GM19438 (cell line): ENCODE measurements at regions not wholly inside any gene's neighbourhood (a gene's known extent, or its start where the extent isn't known, plus 50 kb on each side); places are given as distances from the start of the nearest gene placed in this dataset.
"Not testable (repeated sequence)": the region's sequence is repeated elsewhere in the genome, so short reads cannot be mapped to it uniquely, and the experiment has no call there.

Source experiments
- ATAC-seq: cut with Tn5 transposase; IDR thresholded peaks from one replicate; pipeline ENCODE4 v1.9.1; 2021; ENCODE audit warnings: low read depth; ENCODE audit not compliant: unreplicated experiment

- no peak for ATAC-seq
Measured at GRCh38 chr12:18794000-18794399, 56.1 kb downstream of the CAPZA3 start.

- no peak for ATAC-seq
Measured at GRCh38 chr12:18797604-18798003, 59.7 kb downstream of the CAPZA3 start.

GRCh38 chr12:18798535-18799361, 60.8 kb downstream of the CAPZA3 start:
- ATAC-seq, result no peak

- ATAC-seq, result no peak
Measured at GRCh38 chr12:18799561-18799960, 61.6 kb downstream of the CAPZA3 start.

GRCh38 chr12:18805516-18806248, 67.8 kb downstream of the CAPZA3 start:
- no peak for ATAC-seq

- ATAC-seq, result no peak
Measured at GRCh38 chr12:18807714-18808113, 69.8 kb downstream of the CAPZA3 start.

GRCh38 chr12:18808221-18808620, 70.3 kb downstream of the CAPZA3 start:
- no peak for ATAC-seq

- no peak for ATAC-seq
Measured at GRCh38 chr12:18810537-18811253, 72.8 kb downstream of the CAPZA3 start.

- ATAC-seq, result no peak
Measured at GRCh38 chr12:18811273-18811672, 73.4 kb downstream of the CAPZA3 start.

GRCh38 chr12:18813753-18814152, 75.8 kb downstream of the CAPZA3 start:
- ATAC-seq, result no peak

GRCh38 chr12:18818579-18819268, 80.8 kb downstream of the CAPZA3 start:
- ATAC-seq, result no peak

- no peak for ATAC-seq
Measured at GRCh38 chr12:18819484-18819883, 81.6 kb downstream of the CAPZA3 start.

- no peak for ATAC-seq
Measured at GRCh38 chr12:18823461-18823860, 85.5 kb downstream of the CAPZA3 start.

- ATAC-seq, result no peak
Measured at GRCh38 chr12:18824287-18824686, 86.4 kb downstream of the CAPZA3 start.

GRCh38 chr12:18825138-18825537, 87.2 kb downstream of the CAPZA3 start:
- ATAC-seq, result no peak

GRCh38 chr12:18827913-18828312, 90.0 kb downstream of the CAPZA3 start:
- ATAC-seq, result no peak

GRCh38 chr12:18828483-18828882, 90.6 kb downstream of the CAPZA3 start:
- no peak for ATAC-seq

GRCh38 chr12:18828987-18829386, 91.1 kb downstream of the CAPZA3 start:
- ATAC-seq, result no peak

- not testable (repeated sequence) for ATAC-seq
Measured at GRCh38 chr12:18832932-18833331, 95.0 kb downstream of the CAPZA3 start.

- no peak for ATAC-seq
Measured at GRCh38 chr12:18837025-18837424, 99.1 kb downstream of the CAPZA3 start.

- ATAC-seq, result no peak
Measured at GRCh38 chr12:18837505-18837904, 99.6 kb downstream of the CAPZA3 start.
